H1 (cell line): ENCODE measurements at regions not wholly inside any gene's neighbourhood (a gene's known extent, or its start where the extent isn't known, plus 50 kb on each side); places are given as distances from the start of the nearest gene placed in this dataset.
A peak's percentile ranks its signal among the peaks of the same experiment; 100 is the strongest.

Experiments used
- CTCF ChIA-PET: fragments of 300-600 bp; sonication (Branson Sonifier 250); formaldehyde crosslinking; loops from one replicate; lab custom pipeline; 2021; ENCODE audit not compliant: partially characterized antibody; lab: Charles Lee
- POLR2A ChIA-PET: fragments of 300-600 bp; sonication (Branson Sonifier 250); formaldehyde crosslinking; loops from one replicate; lab custom pipeline; 2021; ENCODE audit warnings: inconsistent platforms; ENCODE audit not compliant: partially characterized antibody; lab: Charles Lee
- DNase-seq, 2 experiments: peaks; one replicate each; pipeline versions ENCODE4 v3.0.0 to v3.0.0-alpha.2; 2010 to 2022; ENCODE audit warnings: low spot score in 2 of 2, low read depth in 1 of 2, mixed read lengths in 1 of 2
- FAIRE-seq: peaks from 2 replicates; lab custom pipeline; 2011; peaks lifted over from hg19 to GRCh38; lab: Jason Lieb, UNC
- H2AFZ ChIP-seq: 2 replicates; pipeline ENCODE4 v1.8.1; 2012; ENCODE audit warnings: low read length, inconsistent platforms
- H2AK5ac ChIP-seq: 2 replicates; pipeline ENCODE4 v1.6.1; 2013; ENCODE audit warnings: low read depth, low read length
- H2BK120ac ChIP-seq: replicated peaks from 2 replicates; pipeline ENCODE3; 2013; ENCODE audit warnings: low read depth, low read length, inconsistent platforms
- H2BK12ac ChIP-seq: 2 replicates; pipeline ENCODE4 v1.6.1; 2013; ENCODE audit warnings: low read depth, low read length
- H2BK15ac ChIP-seq: 2 replicates; pipeline ENCODE4 v1.6.1; 2013; ENCODE audit warnings: low read length
- H2BK20ac ChIP-seq: 2 replicates; pipeline ENCODE4 v1.6.1; 2013; ENCODE audit warnings: low read length
- H2BK5ac ChIP-seq: 2 replicates; pipeline ENCODE4 v1.6.1; 2013; ENCODE audit warnings: low read depth, low read length
- H3K14ac ChIP-seq: 2 replicates; pipeline ENCODE4 v1.6.1; 2013; ENCODE audit warnings: inconsistent platforms; ENCODE audit not compliant: insufficient read length
- H3K18ac ChIP-seq: 2 replicates; pipeline ENCODE4 v1.6.1; 2013; ENCODE audit warnings: low read length; ENCODE audit errors: extremely low read depth
- H3K23ac ChIP-seq: 2 replicates; pipeline ENCODE4 v1.6.1; 2013; ENCODE audit warnings: inconsistent platforms; ENCODE audit not compliant: insufficient read length
- H3K23me2 ChIP-seq: 2 replicates; pipeline ENCODE4 v1.6.1; 2013; ENCODE audit warnings: low read depth, low read length
- H3K27ac ChIP-seq: 2 replicates; pipeline ENCODE4 v1.6.1; 2011; ENCODE audit warnings: low read depth, low read length, inconsistent platforms
- H3K27me3 ChIP-seq, 4 experiments: replicated peaks in 1 of 4; 1 replicate in 1 of 4; 2 replicates in 3 of 4; pipeline versions ENCODE4 v1.6.1 to v1.8.1; 2011 to 2013; ENCODE audit warnings: low read length in 3 of 4, mild to moderate bottlenecking in 3 of 4, inconsistent platforms in 2 of 4, mixed read lengths in 2 of 4, moderate library complexity in 1 of 4; ENCODE audit not compliant: control insufficient read depth in 3 of 4, insufficient read depth in 3 of 4; ENCODE audit errors: extremely low read depth in 1 of 4
- H3K36me3 ChIP-seq, 4 experiments: 2 replicates each; pipeline versions ENCODE4 v1.6.1 to v1.8.1; 2011 to 2013; ENCODE audit warnings: mild to moderate bottlenecking in 4 of 4, low read length in 3 of 4, moderate library complexity in 2 of 4, control low read depth in 1 of 4, inconsistent platforms in 1 of 4; ENCODE audit not compliant: insufficient read depth in 4 of 4, control insufficient read depth in 2 of 4
- H3K4ac ChIP-seq: replicated peaks from 2 replicates; pipeline ENCODE3; 2013; ENCODE audit warnings: low read length, low read depth, mixed read lengths, inconsistent platforms; ENCODE audit not compliant: insufficient read length
- H3K4me1 ChIP-seq, 4 experiments: replicated peaks in 1 of 4; 1 replicate in 1 of 4; 2 replicates in 3 of 4; pipeline versions ENCODE4 v1.6.1 to v1.8.1; 2011 to 2013; ENCODE audit warnings: low read length in 3 of 4, inconsistent platforms in 2 of 4, mixed read lengths in 1 of 4; ENCODE audit not compliant: insufficient read depth in 4 of 4, control insufficient read depth in 3 of 4
- H3K4me2 ChIP-seq, 2 experiments: 2 replicates each; pipeline versions ENCODE4 v1.6.1 to v1.8.1; 2011 to 2013; ENCODE audit warnings: low read depth in 2 of 2, low read length in 2 of 2, control low read depth in 1 of 2, inconsistent platforms in 1 of 2, mild to moderate bottlenecking in 1 of 2; ENCODE audit not compliant: insufficient read depth in 1 of 2
- H3K4me3 ChIP-seq, 4 experiments: fragments of 200-600, 300-600 bp in 1 of 4; sonication (generic), shearing (Covaris generic), sonication (Bioruptor Twin) in 1 of 4; 2 replicates each; pipeline versions ENCODE4 v1.5.1 to v1.8.1; 2011 to 2016; ENCODE audit warnings: low read length in 4 of 4, low read depth in 3 of 4, control low read depth in 2 of 4, inconsistent platforms in 2 of 4, mild to moderate bottlenecking in 2 of 4, mixed read lengths in 1 of 4, moderate library complexity in 1 of 4; ENCODE audit not compliant: insufficient read depth in 2 of 4; ENCODE audit errors: extremely low read depth in 1 of 4
- H3K56ac ChIP-seq: replicated peaks from 2 replicates; pipeline ENCODE3; 2013; ENCODE audit warnings: low read depth, mild to moderate bottlenecking, mixed read lengths, low read length, inconsistent platforms; ENCODE audit not compliant: insufficient read length
- H3K79me1 ChIP-seq: 2 replicates; pipeline ENCODE4 v1.6.1; 2013; ENCODE audit warnings: low read depth, low read length, control low read depth
- H3K79me2 ChIP-seq, 2 experiments: 2 replicates each; pipeline versions ENCODE4 v1.6.1 to v1.8.1; 2012 to 2013; ENCODE audit warnings: low read length in 2 of 2, mild to moderate bottlenecking in 2 of 2, inconsistent platforms in 1 of 2; ENCODE audit not compliant: insufficient read depth in 2 of 2, control insufficient read depth in 1 of 2
- H3K9ac ChIP-seq, 4 experiments: replicated peaks in 1 of 4; 1 replicate in 1 of 4; 2 replicates in 3 of 4; pipeline versions ENCODE4 v1.6.1 to v1.8.1; 2011 to 2013; ENCODE audit warnings: low read depth in 3 of 4, low read length in 3 of 4, control low read depth in 2 of 4, mild to moderate bottlenecking in 2 of 4, moderate library complexity in 2 of 4, inconsistent platforms in 1 of 4; ENCODE audit errors: extremely low read depth in 1 of 4
- H3K9me3 ChIP-seq, 2 experiments: 2 replicates each; pipeline versions ENCODE4 v1.6.1 to v1.8.1; 2012 to 2013; ENCODE audit warnings: mild to moderate bottlenecking in 2 of 2, moderate library complexity in 2 of 2, control low read depth in 1 of 2, inconsistent platforms in 1 of 2, low read depth in 1 of 2, low read length in 1 of 2, mixed read lengths in 1 of 2; ENCODE audit not compliant: insufficient read depth in 2 of 2
- H4K20me1 ChIP-seq, 2 experiments: replicated peaks in 1 of 2; 2 replicates each; pipeline versions ENCODE3 to v1.8.1; 2011 to 2013; ENCODE audit warnings: inconsistent platforms in 2 of 2, low read length in 2 of 2, mild to moderate bottlenecking in 1 of 2; ENCODE audit not compliant: insufficient read depth in 2 of 2, control insufficient read depth in 1 of 2
- H4K5ac ChIP-seq: 2 replicates; pipeline ENCODE4 v1.6.1; 2013; ENCODE audit warnings: low read length, low read depth, mixed read lengths, inconsistent platforms; ENCODE audit not compliant: insufficient read length
- H4K8ac ChIP-seq: 2 replicates; pipeline ENCODE4 v1.8.0; 2013; ENCODE audit warnings: mild to moderate bottlenecking, moderate library complexity, low read length, inconsistent platforms; ENCODE audit not compliant: insufficient read depth; ENCODE audit errors: extremely low read depth
- H4K91ac ChIP-seq: replicated peaks from 2 replicates; pipeline ENCODE3; 2013; ENCODE audit warnings: low read length, mixed read lengths, inconsistent platforms; ENCODE audit not compliant: insufficient read length
- ASH2L ChIP-seq: fragments of 200-600, 300-600 bp; sonication (generic); IDR thresholded peaks from one replicate; pipeline ENCODE4 v1.7.1; 2017; ENCODE audit warnings: low read length
- BACH1 ChIP-seq: IDR thresholded peaks from 2 replicates; pipeline ENCODE4 v1.6.1; 2012; ENCODE audit warnings: low read length, improper control_type of control experiment
- CBX8 ChIP-seq: fragments of 300-800, 300-1000 bp; sonication (generic); IDR thresholded peaks from 2 replicates; pipeline ENCODE4 v1.7.1; 2016; ENCODE audit warnings: low read depth, low read length, borderline replicate concordance
- CREB1 ChIP-seq: IDR thresholded peaks from 2 replicates; pipeline ENCODE4 v1.6.1; 2012; ENCODE audit warnings: inconsistent platforms
- CTBP2 ChIP-seq: IDR thresholded peaks from 2 replicates; pipeline ENCODE4 v1.7.0; 2011; ENCODE audit warnings: borderline replicate concordance, mild to moderate bottlenecking, moderate library complexity, mixed read lengths, low read length; ENCODE audit not compliant: insufficient read depth, insufficient read length
- EP300 ChIP-seq, 2 experiments: IDR thresholded peaks; 1 replicate in 1 of 2; 2 replicates in 1 of 2; pipeline ENCODE4 v1.6.1; 2011 to 2012; ENCODE audit warnings: low read depth in 2 of 2, low read length in 2 of 2, mild to moderate bottlenecking in 2 of 2, borderline replicate concordance in 1 of 2, inconsistent platforms in 1 of 2, moderate library complexity in 1 of 2
- GTF2F1 ChIP-seq: IDR thresholded peaks from 2 replicates; pipeline ENCODE4 v1.6.1; 2012; ENCODE audit warnings: low read depth, low read length, improper control_type of control experiment, borderline replicate concordance
- POU5F1 ChIP-seq: IDR thresholded peaks from 2 replicates; pipeline ENCODE4 v1.6.1; 2011; ENCODE audit warnings: low read depth, mild to moderate bottlenecking, low read length, moderate library complexity
- RAD21 ChIP-seq, 2 experiments: IDR thresholded peaks in 1 of 2; conservative IDR thresholded peaks in 1 of 2; 2 replicates each; pipeline ENCODE4 v1.6.1; 2011; ENCODE audit warnings: low read depth in 2 of 2, low read length in 2 of 2, improper control_type of control experiment in 1 of 2, inconsistent platforms in 1 of 2, mild to moderate bottlenecking in 1 of 2, moderate library complexity in 1 of 2
- RBBP5 ChIP-seq: IDR thresholded peaks from 2 replicates; pipeline ENCODE4 v1.7.1; 2012; ENCODE audit warnings: low read depth, mild to moderate bottlenecking, inconsistent platforms, low read length, moderate library complexity, borderline replicate concordance
- SP1 ChIP-seq: IDR thresholded peaks from 2 replicates; pipeline ENCODE4 v1.6.1; 2011; ENCODE audit warnings: low read depth, low read length
- SRF ChIP-seq: IDR thresholded peaks from 2 replicates; pipeline ENCODE4 v1.6.1; 2011; ENCODE audit warnings: mild to moderate bottlenecking, low read depth, low read length, moderate library complexity
- SUZ12 ChIP-seq: fragments of 200-600 bp; sonication (generic); IDR thresholded peaks from 2 replicates; pipeline ENCODE4 v1.6.1; 2012; ENCODE audit warnings: mild to moderate bottlenecking, inconsistent platforms, low read length, moderate library complexity, mixed read lengths
- TCF12 ChIP-seq: IDR thresholded peaks from 2 replicates; pipeline ENCODE4 v1.6.1; 2011; ENCODE audit warnings: low read depth, mild to moderate bottlenecking, low read length
- WGBS, 2 experiments: shearing (Covaris generic) in 1 of 2; methylation state at CpG; one replicate each; pipeline versions ENCODE4 v1.1.6 to v1.1.7; 2013 to 2015; ENCODE audit warnings: low lambda C conversion rate in 2 of 2, mixed read lengths in 2 of 2, inconsistent platforms in 1 of 2, low coverage in 1 of 2, missing lambda C conversion rate in 1 of 2; ENCODE audit not compliant: insufficient replicate concordance in 2 of 2, insufficient coverage in 1 of 2, insufficient read length in 1 of 2; ENCODE audit errors: extremely low coverage in 1 of 2, missing lambda C conversion rate in 1 of 2; 5-methylcytosine and 5-hydroxymethylcytosine counted together
- TF ChIP-seq, protein P1 (sequence below): IDR thresholded peaks from 2 replicates; pipeline ENCODE4 v1.6.1; 2011; ENCODE audit warnings: low read depth, mild to moderate bottlenecking, low read length; ENCODE audit not compliant: insufficient read depth

DNA sequence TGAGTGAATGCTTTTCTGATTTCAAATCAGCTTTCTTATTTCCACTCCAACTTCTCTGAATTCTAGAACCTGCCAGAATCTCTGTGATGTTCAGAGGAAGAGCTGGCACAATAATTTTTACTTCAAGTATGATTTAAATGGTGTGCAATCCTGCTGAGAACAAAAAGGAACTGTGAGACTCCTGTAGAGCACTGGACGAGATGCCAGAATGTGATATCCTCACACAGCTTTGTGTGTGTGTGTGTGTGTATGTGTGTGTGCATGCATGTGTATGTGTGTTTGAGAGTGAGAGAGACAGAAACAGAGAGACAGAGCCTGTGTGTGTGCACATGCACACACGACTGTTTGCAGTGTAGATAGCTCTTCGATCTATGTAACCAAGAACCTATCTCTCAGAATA is 713.6 kb upstream of the ZP4 start:
- no peak overlapping the region for H2BK12ac ChIP-seq
- no peaks in the 10 kb centered on the region for H3K9me3 ChIP-seq
- no peak for FAIRE-seq

More for the DNA sequence above, 713.6 kb upstream of the ZP4 start:
- POLR2A ChIA-PET: no interaction called here
- H3K79me2 ChIP-seq: no peaks in the 10 kb centered on the region
- TF ChIP-seq CBX8 (no peak), SUZ12 (no peak), CTBP2 (no peak), ASH2L (no peak), GTF2F1 (no peak), SP1 (no peak), RBBP5 (no peak), BACH1 (no peak), SRF (no peak), RAD21 (IDR thresholded peaks at IDR 0.05 in 1 of 2, conservative IDR thresholded peaks at IDR 0.05 in 1 of 2; ENCODE audit: low read depth in 2 of 2, low read length in 2 of 2) (no peak), POU5F1 (no peak), CREB1 (no peak), TCF12 (no peak), EP300 (IDR thresholded peaks at IDR 0.05; ENCODE audit: borderline replicate concordance in 1 of 2, low read depth in 2 of 2, low read length in 2 of 2) (no peak)
- TF ChIP-seq, protein P1, sequence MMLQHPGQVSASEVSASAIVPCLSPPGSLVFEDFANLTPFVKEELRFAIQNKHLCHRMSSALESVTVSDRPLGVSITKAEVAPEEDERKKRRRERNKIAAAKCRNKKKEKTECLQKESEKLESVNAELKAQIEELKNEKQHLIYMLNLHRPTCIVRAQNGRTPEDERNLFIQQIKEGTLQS: no peak
- TF ChIP-seq, all 59 proteins: peak for 0
- Histone ChIP-seq H3K4ac (no peak overlapping the region), H3K56ac (no peak overlapping the region), H3K36me3 (no peaks in the 10 kb centered on the region), H3K18ac (no peak overlapping the region), H2BK5ac (no peak overlapping the region), H2BK120ac (no peak overlapping the region), H2BK20ac (0 out of 2 replicates have a peak overlapping the region, but pooled peaks have one; percentile 23), H3K27ac (no peak overlapping the region), H4K91ac (no peak overlapping the region), H3K79me1 (no peaks in the 10 kb centered on the region), H3K23me2 (no peaks in the 10 kb centered on the region), H3K23ac (no peak overlapping the region), H3K14ac (no peak overlapping the region), H2AK5ac (no peak overlapping the region), H3K27me3 (no peaks in the 10 kb centered on the region), H3K4me2 (no peak overlapping the region), H3K9ac (no peak overlapping the region), H4K5ac (no peak overlapping the region), H3K4me1 (no peaks in the 10 kb centered on the region), H4K20me1 (no peaks in the 10 kb centered on the region), H2BK15ac (no peak overlapping the region), H4K8ac (no peak overlapping the region), H3K4me3 (no peak overlapping the region), H2AFZ (no peak overlapping the region)
- WGBS, 2 experiments: 91% methylated on average over 3 of the region's 3 CpGs; no CpG with 5 or more reads in 1 of the 2 experiments
- DNase-seq: no peak
- CTCF ChIA-PET: no interaction called here
